IPS-11a (cell line): ENCODE measurements at regions not wholly inside any gene's neighbourhood (a gene's known extent, or its start where the extent isn't known, plus 50 kb on each side); places are given as distances from the start of the nearest gene placed in this dataset.
A peak's percentile ranks its signal among the peaks of the same experiment; 100 is the strongest.

Source experiments
- H3K4me3 ChIP-seq: one replicate; pipeline ENCODE4 v1.5.1; 2013; ENCODE audit warnings: low read depth, low read length, control low read depth

- no peak overlapping the region for H3K4me3 ChIP-seq
These were observed 142.9 kb upstream of the TMPO start for GRCh38 chr12:98372340-98373024.

DNA sequence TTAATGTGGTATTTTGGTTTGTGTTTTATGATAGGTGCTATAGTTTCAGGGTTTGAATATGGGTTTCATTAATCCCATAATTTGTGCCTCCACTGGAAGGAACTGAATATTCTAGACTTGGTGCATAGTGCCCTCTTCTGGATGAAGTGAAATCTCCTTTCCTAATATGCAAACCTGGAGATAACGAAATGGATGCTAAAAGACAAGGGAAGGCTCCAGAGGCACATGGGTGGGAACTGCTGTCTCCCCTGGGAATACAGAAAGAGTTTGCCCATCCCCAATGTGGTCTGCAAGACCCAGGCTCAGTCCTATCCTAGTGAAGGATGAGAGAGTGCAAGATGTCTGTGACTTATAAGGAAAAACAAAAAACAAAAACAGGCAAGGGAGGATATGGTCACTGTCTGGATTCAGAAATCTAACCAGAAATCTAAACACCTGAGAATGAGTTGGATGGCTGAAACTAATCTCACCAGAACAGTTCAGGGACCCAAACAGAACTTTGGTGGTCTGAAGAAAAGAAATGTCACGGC, 142.3 kb upstream of the TMPO start:
- no peak overlapping the region for H3K4me3 ChIP-seq

- H3K4me3 ChIP-seq, result no peak overlapping the region
These were observed 141.4 kb upstream of the TMPO start for GRCh38 chr12:98374007-98374406.

- H3K4me3 ChIP-seq, result no peak overlapping the region
These were observed 136.3 kb upstream of the TMPO start for GRCh38 chr12:98379106-98379505.

DNA sequence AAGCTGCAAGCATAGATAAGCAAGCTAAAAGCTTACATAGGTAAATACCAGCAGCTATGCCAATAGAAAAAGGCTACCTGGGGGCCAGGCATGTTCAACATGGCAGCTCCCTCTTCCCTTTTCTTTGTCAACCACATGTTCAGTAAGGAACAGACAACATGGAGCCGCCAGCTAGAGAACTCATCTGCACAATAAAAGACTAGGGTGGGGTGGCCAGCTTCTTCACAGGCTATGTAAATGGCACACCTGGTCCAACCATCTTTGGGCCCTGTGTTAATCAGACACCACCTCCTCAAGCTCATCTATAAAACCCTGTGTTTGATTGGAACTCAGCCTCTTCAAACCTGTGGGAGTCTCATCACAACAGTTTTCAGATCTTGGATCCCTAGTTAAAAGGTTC, 129.7 kb upstream of the TMPO start:
- H3K4me3 ChIP-seq, result no peak overlapping the region

- H3K4me3 ChIP-seq, result no peak overlapping the region
These were observed 127.9 kb upstream of the TMPO start for GRCh38 chr12:98387444-98387843.

GRCh38 chr12:98388126-98388525, 127.3 kb upstream of the TMPO start:
- H3K4me3 ChIP-seq, result no peak overlapping the region

DNA sequence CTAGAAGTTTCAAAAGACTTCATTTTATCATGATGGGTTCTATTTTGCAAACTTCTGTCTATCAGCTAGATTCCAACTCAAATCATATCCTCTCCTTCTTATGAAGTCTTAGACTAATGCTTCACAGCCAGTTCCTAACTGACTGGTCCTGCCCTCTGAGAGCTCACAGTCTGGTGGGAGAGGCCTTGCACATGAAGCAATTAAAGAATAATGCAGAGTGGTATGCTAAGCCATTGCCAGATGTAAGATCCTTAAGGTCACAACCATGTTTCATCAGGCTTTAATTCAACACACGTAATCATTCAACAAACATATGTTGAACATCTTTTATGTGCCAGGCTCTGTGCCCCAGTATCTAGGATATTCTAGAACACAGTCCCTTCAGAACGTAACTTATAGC, 125.8 kb upstream of the TMPO start:
- no peak overlapping the region for H3K4me3 ChIP-seq

DNA sequence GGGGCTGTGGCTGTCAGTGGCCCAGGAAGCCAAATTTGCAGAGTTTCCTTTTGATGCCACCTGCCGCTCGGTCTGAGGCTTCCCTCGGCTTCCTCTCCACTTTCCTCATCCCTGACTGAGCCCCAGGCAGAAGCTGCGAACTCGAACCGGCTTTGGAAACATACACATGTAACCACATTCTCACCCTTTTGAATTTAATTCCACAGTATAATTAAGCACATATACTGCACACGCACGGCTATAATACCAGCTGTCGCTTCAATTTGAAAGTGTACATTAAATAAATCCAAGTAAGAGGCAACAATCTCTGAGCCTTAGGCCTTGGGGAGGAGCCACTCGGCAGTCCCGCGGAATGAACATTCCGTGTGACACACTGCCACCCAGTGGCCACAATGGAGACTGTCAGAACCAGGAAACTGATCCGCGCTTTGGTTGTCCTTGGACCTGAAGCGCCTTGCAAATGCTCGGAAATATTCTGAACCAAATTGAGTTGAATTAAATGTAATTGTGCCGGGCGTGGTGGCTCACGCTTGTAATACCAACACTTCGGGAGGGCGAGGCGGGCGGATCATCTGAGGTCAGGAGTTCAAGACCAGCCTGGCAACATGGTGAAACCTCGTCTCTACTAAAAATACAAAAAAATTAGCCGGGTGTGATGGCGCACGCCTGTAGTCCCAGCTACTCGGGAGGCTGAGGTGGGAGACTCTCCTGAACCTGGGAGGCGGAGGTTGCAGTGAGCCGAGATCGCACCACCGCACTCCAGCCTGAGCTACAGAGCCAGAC, 117.9 kb upstream of the TMPO start:
- peak overlapping the region; percentile 13 for H3K4me3 ChIP-seq

DNA sequence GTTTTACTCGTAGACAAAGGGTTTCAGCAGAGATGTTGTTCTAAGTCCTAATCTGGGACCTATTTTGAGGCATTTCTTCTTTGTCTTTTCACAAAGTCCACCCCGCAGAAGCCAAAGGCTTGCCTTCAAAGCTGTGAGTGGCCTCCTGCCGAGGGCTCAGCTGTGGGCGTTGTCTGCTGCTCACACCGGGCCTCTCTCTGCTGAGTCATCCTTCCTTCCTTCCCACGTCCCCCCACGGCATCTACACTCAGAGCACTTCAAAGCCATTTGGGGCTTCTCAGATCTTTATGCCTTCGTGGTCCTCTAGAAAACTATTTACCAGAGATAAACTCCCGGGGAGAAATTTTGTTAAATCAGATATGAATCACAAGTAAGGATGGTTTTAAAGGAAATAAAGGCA, 115.9 kb upstream of the TMPO start:
- no peak overlapping the region for H3K4me3 ChIP-seq

DNA sequence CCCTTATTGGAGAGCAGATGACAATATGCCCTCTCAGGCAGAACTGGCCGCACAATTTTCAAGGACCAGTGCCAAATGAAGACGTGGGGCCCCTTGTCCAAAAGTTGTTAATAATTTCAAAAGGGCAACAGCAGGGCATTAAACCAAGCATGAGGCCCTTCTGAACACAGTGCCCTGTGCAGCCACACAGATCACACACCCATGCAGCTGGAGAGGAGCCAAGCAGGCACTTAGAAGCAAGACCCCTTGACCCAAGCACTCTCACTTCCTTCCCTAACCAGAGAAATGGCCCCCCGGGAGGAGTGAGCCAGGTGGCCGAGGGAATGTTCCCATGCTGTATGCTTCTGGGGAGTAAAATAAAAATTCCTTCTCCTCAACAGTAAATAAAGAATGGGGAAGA, 114.0 kb upstream of the TMPO start:
- H3K4me3 ChIP-seq, result no peak overlapping the region

DNA sequence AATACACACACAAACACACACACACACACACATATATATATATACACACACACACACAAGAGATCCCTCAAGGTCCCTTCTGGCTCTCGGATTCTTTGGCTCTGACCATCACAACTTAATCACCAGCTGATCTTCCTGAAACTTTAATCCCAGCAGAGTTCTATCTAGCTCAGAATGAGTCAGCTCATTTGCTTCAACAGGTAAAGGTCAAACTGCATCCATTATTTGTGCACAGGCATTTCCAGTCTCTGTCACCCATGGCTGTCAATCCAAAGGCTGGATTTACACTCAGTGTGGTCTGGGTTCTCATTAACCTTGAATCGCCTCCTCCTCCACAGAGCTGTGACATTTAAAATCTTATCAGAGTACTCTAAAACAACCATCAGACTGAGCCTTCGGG, 113.3 kb upstream of the TMPO start:
- H3K4me3 ChIP-seq, result no peak overlapping the region

DNA sequence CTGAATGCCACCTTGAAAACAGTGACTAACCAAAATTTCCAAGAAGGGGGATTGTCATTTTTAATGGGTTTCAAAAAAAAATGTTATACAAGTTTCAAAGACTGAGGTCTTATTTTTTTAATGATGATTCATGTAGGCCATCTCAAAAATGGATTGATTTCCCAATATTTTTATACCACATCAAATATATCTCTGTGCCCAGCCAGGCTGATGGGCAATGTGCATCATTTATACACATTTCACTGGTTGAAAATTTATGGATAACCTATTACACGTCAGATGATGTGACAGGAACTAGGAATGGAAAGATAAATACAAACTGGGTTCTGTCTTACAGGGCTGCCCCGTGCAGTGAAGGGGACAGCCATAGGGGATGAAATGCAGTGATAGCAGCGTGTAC, 112.7 kb upstream of the TMPO start:
- no peak overlapping the region for H3K4me3 ChIP-seq

DNA sequence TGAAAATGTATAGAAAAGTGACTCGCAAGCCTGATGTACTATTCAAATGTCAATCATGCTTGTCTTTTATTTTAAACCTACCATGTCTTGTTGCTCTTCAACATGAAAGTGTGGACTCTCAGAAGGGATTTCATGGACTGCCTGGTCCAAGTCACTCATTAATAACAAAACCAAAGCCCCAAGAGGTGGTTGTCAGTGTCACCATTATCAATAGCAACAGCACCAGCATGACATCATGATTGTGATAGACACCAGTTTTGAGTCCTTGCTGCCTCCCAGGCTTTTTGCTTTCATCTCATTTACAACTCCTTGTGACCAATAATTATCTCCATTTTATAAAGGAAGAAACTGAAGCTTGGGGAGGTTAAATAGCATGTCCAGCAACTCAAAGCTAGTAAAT, 112.0 kb upstream of the TMPO start:
- no peak overlapping the region for H3K4me3 ChIP-seq

- H3K4me3 ChIP-seq, result no peak overlapping the region
These were observed 111.5 kb upstream of the TMPO start for GRCh38 chr12:98403936-98404335.

- H3K4me3 ChIP-seq, result no peak overlapping the region
These were observed 109.5 kb upstream of the TMPO start for GRCh38 chr12:98405805-98406366.

GRCh38 chr12:98406378-98406777, 109.0 kb upstream of the TMPO start:
- no peak overlapping the region for H3K4me3 ChIP-seq

DNA sequence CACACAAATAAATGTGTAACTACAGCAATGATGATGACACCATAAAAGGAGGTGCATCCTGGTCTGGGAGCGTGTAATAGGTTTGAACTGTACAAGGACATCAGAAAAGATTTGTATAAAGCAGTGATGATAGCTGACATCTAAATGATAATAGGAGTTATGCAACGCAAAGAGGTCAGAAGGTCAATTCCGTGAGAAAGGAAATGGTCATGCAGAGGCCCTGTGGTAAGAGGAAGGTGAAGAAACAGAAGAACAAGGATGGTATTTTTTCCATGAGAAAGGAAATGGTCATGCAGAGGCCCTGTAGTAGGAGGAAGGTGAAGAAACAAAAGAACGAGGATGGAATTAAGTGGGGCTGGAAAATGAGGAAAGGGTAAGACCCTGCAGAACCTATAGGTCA, 106.7 kb upstream of the TMPO start:
- H3K4me3 ChIP-seq, result no peak overlapping the region

DNA sequence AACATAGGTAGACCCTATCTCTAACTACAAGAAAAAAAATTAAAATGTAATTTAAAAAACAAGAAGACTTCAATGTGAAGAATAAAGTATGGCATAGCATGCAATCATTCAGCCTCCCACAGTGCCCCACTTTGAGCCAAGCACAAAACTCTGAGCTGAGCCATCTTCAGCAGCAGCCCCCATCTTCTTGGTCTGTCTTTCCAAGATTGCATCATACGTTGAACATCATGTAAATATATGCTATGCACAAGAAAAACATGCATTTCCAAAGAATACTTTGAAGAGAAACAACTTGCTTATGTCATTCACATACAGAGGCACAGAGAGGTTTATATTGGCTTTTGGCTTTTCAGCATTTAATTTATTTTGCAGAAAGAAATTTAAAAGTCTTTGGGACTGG, 105.8 kb upstream of the TMPO start:
- no peak overlapping the region for H3K4me3 ChIP-seq

DNA sequence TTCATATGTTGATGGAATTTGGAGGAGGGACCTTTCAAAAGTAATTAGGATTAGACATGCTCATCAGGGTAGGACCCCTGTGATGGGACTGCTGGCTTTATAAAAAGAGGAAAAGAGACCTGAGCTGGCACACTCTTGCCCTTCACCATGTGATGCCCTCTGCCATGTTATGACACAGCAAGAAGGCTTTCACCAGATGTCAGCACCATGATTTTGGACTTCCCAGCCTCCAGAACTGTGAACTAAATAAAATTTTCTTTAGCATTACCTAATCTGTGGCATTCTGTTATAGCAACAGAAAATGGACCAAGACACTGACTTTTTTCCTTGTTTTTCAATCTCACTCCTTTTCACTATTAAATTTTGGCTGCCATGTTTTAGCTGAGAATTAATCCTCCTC, 105.0 kb upstream of the TMPO start:
- no peak overlapping the region for H3K4me3 ChIP-seq

DNA sequence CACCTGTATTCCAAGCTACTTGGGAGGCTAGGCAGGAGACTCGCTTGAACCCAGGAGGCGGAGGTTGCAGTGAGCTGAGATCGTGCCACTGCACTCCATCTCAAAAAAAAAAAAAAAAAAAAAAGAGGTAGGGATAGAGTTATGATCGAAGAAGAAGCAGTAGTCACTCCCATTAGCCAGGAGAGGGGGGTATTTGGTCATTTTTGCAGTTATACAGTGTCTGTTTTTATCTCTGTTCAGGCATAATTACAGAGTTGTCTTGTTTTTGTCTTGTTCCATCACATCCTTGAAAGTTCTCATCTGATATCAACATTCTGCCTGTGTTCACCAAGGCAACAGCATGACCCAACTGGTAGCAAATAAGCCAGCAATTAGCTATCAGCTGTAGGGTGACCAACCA, 98.5 kb upstream of the TMPO start:
- no peak overlapping the region for H3K4me3 ChIP-seq

- H3K4me3 ChIP-seq, result no peak overlapping the region
These were observed 98.1 kb upstream of the TMPO start for GRCh38 chr12:98417266-98417665.
